GM19463 (cell line): ENCODE measurements at regions not wholly inside any gene's neighbourhood (a gene's known extent, or its start where the extent isn't known, plus 50 kb on each side); places are given as distances from the start of the nearest gene placed in this dataset.

ENCODE experiments used
- ATAC-seq: cut with Tn5 transposase; IDR thresholded peaks from one replicate; pipeline ENCODE4 v1.9.1; 2021; ENCODE audit warnings: mild to moderate bottlenecking, moderate library complexity; ENCODE audit not compliant: unreplicated experiment

GRCh38 chr2:177314722-177315264, 50.3 kb upstream of the NFE2L2 start:
- ATAC-seq, result no peak

- no peak for ATAC-seq
Observed at GRCh38 chr2:177315364-177315763, 50.8 kb upstream of the NFE2L2 start.

- ATAC-seq, result no peak
Observed at GRCh38 chr2:177316756-177317155, 52.2 kb upstream of the NFE2L2 start.

GRCh38 chr2:177317443-177317842, 52.9 kb upstream of the NFE2L2 start:
- ATAC-seq, result no peak

GRCh38 chr2:177317857-177318256, 53.3 kb upstream of the NFE2L2 start:
- ATAC-seq, result no peak

- no peak for ATAC-seq
Observed at GRCh38 chr2:177318613-177319012, 54.1 kb upstream of the NFE2L2 start.

GRCh38 chr2:177320596-177320995, 56.1 kb upstream of the NFE2L2 start:
- ATAC-seq, result no peak

GRCh38 chr2:177322801-177323261, 58.3 kb upstream of the NFE2L2 start:
- no peak for ATAC-seq

- ATAC-seq, result no peak
Observed at GRCh38 chr2:177324797-177325196, 60.3 kb upstream of the NFE2L2 start.

- ATAC-seq, result peak; percentile 91
Observed at GRCh38 chr2:177325554-177325953, 61.0 kb upstream of the NFE2L2 start.

- peak; percentile 23 for ATAC-seq
Observed at GRCh38 chr2:177326005-177326404, 61.5 kb upstream of the NFE2L2 start.

GRCh38 chr2:177326591-177326990, 62.1 kb upstream of the NFE2L2 start:
- no peak for ATAC-seq

GRCh38 chr2:177327009-177327408, 62.5 kb upstream of the NFE2L2 start:
- no peak for ATAC-seq

GRCh38 chr2:177328056-177328455, 63.5 kb upstream of the NFE2L2 start:
- ATAC-seq, result no peak

GRCh38 chr2:177329064-177329463, 63.5 kb upstream of the AGPS start:
- ATAC-seq, result no peak

- no peak for ATAC-seq
Observed at GRCh38 chr2:177331466-177331997, 61.0 kb upstream of the AGPS start.

GRCh38 chr2:177332026-177332991, 60.3 kb upstream of the AGPS start:
- peak; percentile 81 for ATAC-seq

- no peak for ATAC-seq
Observed at GRCh38 chr2:177332992-177333388, 59.6 kb upstream of the AGPS start.

GRCh38 chr2:177334940-177335543, 57.5 kb upstream of the AGPS start:
- ATAC-seq, result no peak

GRCh38 chr2:177335917-177336450, 56.6 kb upstream of the AGPS start:
- no peak for ATAC-seq

- no peak for ATAC-seq
Observed at GRCh38 chr2:177338177-177338721, 54.3 kb upstream of the AGPS start.
